ENCODE measurements at regions not wholly inside any gene's neighbourhood (a gene's known extent, or its start where the extent isn't known, plus 50 kb on each side); places are given as distances from the start of the nearest gene placed in this dataset.

DNA sequence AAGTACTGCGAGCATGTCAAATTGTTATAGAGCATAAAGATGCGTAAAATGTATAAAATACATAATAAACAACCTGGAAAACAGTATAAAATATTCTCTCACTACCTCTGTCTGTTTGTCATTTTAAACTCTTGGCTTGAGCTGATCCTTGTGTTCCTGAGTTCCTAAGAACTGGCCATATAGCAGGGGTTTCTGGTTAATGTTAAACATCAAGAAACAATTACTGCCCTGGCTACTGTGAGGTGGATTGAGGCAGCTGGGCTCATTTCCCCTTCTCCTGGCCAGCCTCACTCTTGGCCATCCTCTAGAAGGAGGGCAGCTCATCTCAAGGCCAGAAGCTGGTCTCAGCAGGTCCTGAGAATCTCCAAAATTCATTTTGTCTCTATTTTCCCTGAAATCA, 297.3 kb upstream of the USP24 start:
- no peak for DNase-seq (ENCODE audit: low read depth)

DNA sequence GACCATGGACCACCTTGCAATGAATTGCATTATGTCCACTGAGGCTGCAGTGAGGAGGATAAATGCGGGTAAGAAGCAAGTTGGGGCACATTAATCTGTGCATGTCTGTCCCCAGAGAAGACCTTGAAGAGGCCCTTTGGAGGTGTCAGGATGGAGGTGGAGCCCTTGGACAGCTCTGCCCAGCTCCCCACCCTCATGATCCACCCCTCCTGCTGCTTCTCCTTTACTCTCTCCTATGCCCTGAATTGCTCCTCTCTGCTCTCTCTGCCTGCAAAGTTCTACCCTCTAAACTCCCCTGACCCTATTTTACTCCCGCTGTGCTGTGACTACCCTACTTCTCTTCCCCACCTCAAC, 292.4 kb upstream of the USP24 start:
- DNase-seq (ENCODE audit: low read depth), result no peak

DNA sequence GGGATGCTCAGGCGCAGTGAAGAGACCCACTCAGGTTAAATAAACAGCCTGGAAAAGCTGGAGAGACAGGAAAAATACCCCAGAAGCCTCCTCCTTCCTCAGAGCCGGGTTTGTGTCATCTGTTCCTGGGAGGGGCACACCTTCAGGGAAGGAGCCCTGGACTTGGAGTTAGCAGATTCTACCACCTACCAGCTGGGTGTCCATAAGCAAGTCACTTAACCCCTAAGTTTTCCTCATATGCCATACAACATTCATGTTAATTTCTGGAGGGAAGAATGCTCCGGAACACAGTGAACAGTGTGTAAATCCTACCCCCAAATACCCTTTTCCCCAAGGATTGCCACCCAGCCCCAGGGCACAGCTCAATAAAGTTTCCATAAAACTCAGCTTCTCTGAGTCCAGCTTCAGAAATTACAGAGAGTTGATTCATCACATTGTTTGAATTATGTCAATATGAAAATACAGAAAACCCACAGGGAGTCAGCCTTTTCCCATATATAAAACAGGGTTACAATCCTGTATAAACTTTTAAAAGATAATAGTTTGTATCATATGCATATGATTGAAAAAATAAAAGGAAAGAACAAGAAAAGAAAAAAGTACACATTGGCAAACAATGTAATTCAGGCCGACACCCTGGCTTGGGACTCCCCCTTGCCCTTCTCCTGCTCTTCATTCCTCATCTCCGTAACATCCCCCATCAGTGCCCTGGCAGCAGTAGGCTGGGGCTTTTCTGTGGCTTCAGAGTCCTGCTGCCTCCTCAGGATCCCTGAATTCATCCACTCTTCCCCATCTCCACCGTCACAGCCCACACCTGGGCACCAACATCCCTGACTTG, 291.8 kb upstream of the USP24 start:
- DNase-seq (ENCODE audit: low read depth), result peak; percentile 28

DNA sequence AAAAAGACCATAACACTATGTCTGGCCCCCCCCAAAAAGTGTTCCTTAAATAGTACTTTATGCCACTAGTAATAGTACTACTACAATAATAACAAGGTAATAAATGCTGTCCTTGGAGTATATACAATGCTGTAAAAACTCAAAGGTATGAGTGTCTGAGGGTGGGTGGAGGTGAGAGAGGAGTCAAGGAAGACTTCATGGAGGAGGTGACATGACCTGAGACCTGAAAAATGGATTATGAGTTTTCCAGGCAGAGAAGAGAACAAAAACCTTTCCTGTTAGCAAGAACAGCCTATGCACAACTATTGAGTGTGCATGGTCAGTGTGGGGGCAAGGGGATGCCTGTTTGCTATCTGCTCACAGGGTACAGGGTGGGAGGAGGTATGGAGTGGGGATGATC, 290.2 kb upstream of the USP24 start:
- DNase-seq (ENCODE audit: low read depth), result no peak

DNA sequence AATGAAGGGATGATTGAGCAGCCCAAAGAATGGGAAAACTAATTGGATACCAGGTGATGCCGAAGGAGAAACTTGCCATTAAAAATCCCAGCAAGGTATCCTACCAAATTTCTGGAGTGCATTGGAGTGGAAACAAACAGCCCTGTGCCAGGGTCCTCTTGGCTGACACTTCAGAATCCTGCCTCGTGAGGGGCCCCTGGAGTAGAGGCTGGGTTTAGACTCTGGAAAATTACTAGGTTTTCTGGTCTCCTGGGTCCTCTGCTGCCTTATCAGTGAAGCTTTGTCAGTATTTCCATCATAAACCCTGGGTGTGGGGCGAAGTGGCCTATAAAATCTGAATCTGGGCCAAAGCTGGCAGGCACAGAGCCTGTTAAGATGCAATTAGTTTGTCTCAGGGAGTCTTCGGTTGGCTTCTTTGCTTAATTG, 289.2 kb upstream of the USP24 start:
- DNase-seq (ENCODE audit: low read depth), result peak; percentile 58

DNA sequence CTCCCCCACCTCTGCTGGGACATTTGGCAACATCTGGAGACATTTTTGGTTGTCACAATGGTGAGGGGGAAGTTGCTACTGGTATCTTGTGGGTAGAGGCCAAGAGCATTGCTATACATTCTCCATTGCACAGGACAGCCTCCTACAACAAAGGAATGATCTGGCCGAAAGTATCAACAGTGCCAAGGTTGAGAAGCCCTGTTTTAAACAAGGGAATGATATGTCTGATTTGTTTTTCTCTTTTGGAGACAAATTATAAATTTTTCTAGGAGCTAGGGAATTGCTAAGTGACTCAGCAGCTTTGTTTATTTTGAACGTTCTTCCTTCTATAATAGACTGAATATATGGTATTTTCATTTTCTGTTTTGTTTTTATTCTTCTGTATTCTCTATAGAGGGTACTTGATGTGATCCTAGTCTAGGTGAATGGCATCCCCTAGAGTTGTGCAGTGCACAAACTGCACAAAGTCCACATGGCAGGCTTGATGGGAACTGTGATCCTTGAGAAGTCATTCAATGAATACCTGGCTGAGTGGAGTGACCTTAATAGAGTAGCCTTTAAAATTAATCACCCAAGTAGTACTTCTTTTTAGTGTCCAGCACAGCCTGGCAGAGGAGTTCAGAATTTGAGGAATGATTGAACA, 288.6 kb upstream of the USP24 start:
- DNase-seq (ENCODE audit: low read depth), result no peak

DNA sequence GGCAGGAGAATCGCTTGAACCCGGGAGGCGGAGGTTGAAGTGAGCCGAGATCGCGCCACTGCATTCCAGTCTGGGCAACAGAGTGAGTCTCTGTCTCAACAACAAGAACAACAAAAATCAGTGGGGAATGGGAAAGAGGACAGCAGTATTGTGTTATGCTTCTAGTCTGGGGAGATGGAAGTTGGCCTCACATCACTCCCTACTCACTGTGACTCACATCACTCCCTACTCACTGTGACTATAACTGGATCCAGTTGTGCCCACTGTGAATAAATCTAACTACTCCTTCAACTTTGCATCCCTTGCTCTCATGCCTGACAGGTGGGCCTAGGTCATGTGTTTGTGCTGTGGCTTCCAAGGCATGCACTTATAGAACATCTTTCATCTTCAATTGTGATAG, 285.4 kb upstream of the USP24 start:
- DNase-seq (ENCODE audit: low read depth), result no peak

DNA sequence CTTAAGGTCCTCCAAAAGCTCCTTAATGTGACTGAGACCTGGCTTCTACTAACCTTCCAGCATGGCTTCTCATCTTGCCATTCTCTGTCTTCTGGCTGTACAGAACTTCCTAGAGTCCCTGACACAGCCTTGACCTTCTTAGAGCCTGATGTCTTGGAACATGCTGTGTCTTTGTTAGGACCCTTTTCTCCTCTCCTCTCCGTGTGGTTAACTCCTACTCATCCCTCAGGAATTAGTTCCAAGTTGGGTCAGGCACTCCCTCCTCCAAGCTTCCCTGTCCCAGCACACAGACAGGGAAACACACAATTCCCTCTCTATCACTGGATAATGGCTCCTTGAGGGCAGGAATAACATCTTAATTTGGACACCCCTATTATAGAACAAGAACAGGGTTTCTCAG, 275.4 kb upstream of the USP24 start:
- peak; percentile 63 for DNase-seq (ENCODE audit: low read depth)

DNA sequence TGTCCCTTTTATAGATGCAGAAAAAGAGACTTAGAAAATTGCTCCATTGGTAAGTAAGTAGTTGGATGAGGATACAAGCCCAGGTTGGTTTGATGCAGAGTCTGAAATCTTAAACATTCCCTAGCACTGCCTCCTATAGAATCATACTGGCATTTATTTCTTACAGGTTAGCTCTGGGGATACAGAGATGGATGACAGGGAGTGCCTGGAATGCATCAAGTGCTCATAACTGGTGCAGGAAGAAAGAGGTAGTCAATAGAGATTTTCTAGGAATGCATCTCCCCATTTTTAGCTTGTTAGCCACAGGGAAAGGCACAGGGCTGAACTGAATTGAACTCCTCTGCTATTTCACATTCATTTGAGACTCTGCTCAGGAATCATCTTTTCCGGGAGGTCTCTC, 269.0 kb upstream of the USP24 start:
- no peak for DNase-seq (ENCODE audit: low read depth)

DNA sequence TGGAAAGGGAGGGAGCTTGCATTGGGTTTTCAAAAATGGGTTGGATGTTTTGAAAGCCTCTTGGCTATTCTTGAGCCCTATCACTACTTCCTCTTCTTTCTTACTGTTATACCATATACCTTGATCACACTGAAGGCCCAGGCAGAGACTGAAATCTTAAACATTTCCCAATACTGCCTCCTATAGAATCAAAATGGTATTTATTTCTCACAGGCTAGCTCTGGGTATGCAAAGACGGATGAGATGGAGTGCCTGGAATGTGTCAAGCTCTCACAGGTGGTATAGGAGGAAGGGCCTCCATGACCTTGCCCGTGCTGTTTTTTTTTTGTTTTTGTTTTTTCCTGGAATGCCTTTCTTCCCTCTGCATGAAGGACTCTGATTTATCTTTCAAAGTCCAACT, 268.4 kb upstream of the USP24 start:
- DNase-seq (ENCODE audit: low read depth), result no peak

DNA sequence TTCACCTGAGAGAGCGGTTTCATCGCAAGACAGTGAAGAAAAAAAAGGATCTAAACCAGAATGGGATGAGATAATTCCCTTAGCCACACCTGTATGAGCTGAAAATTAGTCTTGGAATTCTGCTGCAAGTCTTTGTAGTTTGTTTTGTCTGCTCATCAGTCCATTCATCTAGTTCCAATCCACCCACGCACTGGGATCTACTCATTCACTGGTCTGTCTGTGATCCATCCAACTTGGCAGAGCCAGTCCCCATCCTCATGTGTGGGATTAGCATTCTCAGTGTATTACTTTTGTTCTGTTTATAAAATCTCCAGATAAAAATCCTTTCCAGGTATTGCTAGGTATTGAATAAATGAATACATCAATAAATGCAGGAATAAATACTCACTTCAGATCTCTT, 266.5 kb upstream of the USP24 start:
- DNase-seq (ENCODE audit: low read depth), result peak; percentile 28

DNA sequence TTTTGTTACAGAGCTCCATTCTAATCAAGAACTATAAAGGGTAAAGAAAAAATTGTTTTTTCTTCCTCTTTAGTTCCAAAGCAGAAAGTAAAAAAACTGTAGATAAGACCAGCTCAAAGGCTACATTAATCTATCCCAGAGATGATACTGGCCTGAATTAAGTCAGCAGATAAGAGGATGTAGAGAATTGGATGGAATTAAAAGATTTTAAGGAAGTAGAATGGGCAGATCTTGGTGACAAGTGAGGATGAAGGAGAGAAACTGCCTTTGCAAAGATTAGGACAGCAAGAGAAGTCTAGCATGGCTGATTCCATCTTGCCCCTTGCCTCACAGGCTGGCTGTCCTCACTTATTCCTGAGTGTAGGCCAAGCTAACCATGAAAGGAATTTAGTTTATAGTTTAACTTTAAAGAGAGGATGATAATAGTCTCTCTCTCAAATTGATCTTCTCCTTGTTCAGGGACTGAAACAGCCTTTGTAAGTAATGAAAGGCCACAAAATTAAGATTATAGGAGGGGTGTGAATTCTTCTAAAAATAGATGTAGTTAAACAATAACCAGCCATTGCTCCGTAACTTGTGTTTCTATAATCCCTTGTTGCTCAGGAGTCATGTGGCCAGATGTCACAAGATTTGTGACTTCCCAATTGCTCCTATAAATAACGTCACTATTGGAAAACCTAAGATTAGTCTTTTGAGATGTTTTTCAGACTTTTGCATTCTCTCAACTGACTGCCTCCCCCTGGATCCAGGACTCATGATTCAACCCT, 265.0 kb upstream of the USP24 start:
- DNase-seq (ENCODE audit: low read depth), result peak; percentile 83

DNA sequence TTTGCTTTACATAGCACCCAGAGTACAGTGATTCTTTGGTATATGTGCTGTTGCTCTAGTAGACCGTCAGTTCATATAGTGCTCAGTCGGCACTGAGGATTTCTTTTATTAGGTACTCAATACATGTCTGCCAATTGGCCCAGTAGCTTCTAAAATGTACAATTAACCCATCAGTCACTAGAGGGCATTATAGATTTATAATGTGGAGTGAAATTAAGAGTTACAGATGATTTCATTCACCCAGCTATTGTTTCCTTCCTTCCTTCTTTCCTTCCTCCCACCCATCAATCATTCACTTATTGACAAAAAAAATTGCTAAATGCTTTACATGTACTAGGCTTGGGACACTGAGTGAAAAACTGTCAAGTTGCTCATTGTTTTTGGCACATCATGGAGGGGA, 263.6 kb upstream of the USP24 start:
- DNase-seq (ENCODE audit: low read depth), result peak; percentile 59

DNA sequence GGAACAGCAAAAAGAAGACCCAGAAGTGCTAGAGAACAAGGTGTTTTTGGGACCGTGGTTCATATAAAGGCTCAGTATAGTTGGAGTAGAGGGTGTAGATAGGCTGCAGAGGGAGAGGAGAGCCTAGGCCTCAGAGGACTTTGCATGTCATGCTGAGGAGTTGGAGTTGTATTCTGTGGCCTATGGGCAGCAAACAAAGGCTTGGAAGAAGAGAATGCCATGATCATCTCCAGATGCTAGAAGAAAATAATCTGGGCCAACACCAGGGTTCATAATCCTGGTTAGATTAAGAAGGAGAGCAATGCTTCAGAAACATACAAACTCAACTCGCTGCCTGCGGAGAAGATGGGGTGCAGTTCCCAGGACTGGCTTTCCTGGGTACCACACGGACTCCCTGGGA, 262.8 kb upstream of the USP24 start:
- DNase-seq (ENCODE audit: low read depth), result no peak

DNA sequence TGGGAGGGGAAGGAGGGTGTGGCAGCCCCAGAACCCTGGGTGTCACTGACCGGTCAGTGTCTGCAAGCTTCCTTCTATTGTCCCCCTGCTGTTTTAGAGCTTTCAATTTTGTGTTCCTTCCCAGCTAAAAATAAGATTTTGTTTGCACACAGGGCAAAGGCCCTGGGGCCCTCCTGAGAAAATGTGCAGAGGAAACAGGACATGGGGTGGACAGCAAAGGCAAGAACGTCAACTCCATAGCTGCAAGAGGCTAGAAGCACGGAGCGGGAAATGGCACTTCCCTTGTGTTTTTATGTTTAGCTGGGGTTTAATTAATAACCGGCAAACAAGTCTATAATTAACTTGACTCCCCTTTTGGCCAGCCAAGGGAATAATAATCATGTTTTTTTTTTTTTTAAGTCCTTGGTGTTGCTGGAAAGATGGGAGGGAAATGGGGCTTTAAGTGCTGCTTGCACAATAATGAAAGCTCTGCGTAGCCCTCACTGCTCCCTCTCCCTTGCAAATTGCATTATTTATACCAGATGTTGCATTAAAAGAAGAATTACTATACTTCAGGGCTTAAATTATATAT, 261.4 kb upstream of the USP24 start:
- DNase-seq (ENCODE audit: low read depth), result peak; percentile 95

DNA sequence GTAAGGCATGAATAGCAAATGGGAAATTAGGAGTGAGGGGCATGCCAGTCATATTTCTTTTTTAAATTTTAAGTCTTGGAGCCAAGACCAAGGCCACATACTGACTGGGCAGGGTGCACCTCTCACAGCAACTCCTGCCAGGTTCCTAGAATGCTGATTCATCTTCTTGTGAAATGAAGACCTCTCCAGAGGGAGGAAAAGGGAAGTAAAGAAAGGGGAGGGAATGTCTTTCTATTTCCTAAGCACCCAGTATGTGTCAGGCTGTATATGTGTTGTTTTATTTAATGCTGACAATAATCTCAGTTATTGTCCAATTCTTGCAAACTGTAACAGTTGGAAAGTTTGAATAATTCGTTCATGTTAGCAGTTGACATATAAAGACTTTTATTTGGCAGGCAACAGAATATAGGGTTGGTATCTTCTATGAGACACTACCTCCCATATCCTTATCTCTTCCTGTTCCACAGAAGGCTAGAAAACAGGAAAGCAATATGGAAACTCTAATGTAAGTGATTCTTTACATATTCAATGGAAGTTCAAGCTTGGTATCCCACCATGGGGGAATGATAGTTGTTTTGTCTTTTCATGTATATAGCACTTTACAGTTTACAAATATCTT, 259.1 kb upstream of the USP24 start:
- peak; percentile 80 for DNase-seq (ENCODE audit: low read depth)

DNA sequence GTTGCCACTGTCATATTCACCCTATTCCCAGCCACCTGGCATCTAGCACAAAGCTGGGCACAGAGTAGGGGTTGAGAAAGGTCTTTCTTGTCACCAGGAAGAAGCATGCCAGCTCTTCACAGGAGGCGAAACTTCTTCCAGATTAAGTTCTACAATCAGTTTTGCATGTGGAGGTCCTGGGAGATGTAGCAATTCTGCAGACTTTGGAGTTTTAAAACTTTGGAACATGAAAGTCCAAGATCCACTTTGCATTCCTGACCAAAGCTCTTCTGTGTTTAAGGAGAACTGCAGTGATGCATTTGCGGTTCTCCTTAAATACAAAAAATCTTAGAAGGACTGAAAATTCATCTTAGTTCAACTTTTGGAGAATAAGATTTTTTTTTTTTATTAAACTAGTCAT, 258.5 kb upstream of the USP24 start:
- DNase-seq (ENCODE audit: low read depth), result no peak

DNA sequence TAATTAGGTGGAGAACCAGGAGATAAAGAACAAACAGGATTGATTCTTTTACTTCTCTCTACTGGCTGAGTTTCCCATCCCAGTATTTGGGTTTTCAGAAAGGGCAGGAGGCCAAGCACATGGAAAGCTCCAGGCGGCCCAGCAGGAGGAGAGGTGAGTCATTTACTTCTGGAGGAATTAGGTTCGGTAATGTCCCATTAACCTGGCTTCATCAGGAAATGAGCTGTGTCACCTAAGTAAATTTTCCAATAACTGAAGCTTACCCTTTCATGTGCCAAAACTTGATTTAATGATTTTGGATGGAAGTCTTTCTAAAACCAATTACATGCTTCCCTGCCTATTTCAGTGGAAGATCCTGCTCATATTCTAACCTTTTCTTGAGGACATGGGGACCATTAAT, 257.6 kb upstream of the USP24 start:
- peak; percentile 90 for DNase-seq (ENCODE audit: low read depth)

DNA sequence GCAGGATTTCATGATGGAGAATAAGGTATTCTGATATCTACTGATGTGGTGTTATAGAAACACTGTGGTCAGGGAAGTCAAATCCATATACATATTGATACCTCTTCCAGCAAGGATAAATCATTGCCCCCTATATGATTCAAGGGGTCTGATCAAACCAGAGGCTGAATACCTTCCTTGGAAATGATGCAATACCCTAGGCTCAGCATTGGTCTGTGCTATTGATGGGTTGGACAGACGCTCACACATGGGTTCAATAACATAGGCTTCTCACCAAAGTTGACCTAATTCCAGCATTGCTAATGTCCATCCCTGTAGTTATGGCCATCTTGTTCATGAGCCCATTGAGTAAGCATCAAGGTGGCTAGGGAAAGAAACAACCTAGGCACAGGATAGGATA, 257.0 kb upstream of the USP24 start:
- DNase-seq (ENCODE audit: low read depth), result no peak

DNA sequence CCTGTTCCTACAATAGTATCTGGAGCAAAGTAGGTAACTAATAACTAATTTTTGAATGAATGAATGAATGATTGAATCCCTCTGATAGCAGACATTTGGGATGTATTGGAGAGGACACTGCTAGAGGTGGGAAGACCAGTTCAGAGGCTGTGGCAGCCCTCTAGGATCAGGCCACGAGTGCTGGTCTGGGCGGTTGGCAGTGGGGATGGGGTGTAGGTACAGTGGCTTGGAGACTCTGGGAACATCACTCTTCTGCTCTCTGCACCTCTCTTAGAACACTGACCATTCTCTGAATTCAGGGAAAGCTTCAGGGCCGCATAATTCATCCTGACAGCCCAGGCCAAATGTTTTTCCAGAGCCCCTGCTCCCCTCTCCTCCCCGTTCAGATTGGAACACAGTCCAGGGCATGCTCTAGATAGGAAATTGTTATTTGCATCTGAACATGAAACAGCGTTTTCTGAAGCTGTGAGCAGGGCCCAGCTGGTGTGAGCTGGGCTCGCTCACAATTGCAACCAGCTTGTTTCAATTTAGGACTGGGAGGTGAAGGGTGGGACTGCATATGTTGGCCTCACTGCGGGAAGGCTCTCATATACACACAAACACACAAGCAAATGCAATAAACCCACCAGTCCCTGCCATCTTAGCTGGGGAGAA, 253.1 kb upstream of the USP24 start:
- no peak for DNase-seq (ENCODE audit: low read depth)

DNA sequence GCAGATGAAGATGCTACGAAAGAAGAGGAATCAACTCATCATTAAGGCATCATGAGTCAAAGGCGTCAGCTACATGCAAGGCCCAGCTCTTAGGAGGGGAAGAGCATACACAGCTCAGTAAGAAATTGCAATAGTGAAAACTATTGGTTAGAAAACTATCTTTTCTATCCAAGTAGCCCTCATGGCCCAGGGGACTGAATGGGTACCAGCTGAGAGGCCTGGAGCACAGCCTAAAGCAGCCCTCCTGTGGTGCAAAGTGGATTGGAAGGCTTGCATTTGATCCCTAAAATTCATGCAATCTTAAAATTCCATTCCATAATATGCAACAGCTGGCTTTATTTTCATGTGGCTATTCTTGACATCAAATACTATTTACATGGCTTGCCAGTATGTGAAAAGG, 251.8 kb upstream of the USP24 start:
- DNase-seq (ENCODE audit: low read depth), result no peak

DNA sequence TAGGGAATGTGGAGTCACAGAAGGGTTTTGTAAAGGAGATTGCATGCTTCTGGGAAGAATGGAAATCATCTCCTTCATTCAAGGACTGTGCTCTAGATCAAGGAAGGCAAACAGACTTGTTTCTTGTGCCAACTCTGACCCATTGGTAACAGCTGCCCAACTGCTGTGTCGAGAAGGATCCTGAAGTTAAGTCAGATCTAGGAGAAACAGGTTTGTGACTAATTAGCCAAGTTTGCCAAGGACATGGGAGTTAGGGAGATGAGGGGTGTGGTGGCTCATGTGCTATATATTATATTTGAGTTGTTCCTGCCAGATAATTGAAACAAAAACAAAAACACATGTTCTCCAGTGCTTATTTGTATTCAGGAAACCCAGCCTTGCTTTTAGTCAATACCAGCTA, 251.2 kb upstream of the USP24 start:
- peak; percentile 44 for DNase-seq (ENCODE audit: low read depth)

Data from renal cortical epithelial cell (primary cell).